MM.1S (cell line): ENCODE measurements at regions not wholly inside any gene's neighbourhood (a gene's known extent, or its start where the extent isn't known, plus 50 kb on each side); places are given as distances from the start of the nearest gene placed in this dataset.

Experiments
- DNase-seq: peaks from one replicate; pipeline ENCODE4 v3.0.0-alpha.2; 2015
- H2AFZ ChIP-seq: fragments of 300-600 bp; sonication (generic); 2 replicates; pipeline ENCODE4 v1.6.0; 2016; ENCODE audit warnings: antibody characterized with exemption, low read length
- H3F3A ChIP-seq: fragments of 300-600 bp; sonication (generic); 2 replicates; pipeline ENCODE4 v1.6.1; 2016; ENCODE audit warnings: mild to moderate bottlenecking, antibody characterized with exemption, low read length, moderate library complexity, mixed read lengths; ENCODE audit not compliant: insufficient read depth
- H3K27ac ChIP-seq: fragments of 300-600 bp; sonication (generic); 2 replicates; pipeline ENCODE4 v1.5.1; 2016; ENCODE audit warnings: mild to moderate bottlenecking, low read length
- H3K27me3 ChIP-seq: fragments of 300-600 bp; sonication (generic); replicated peaks from 2 replicates; pipeline ENCODE4 v1.6.0; 2016; ENCODE audit warnings: low read length; ENCODE audit not compliant: insufficient read depth
- H3K36me3 ChIP-seq: fragments of 300-600 bp; sonication (generic); replicated peaks from 2 replicates; pipeline ENCODE4 v1.6.1; 2016; ENCODE audit warnings: mild to moderate bottlenecking, low read length, mixed read lengths; ENCODE audit not compliant: insufficient read depth
- H3K4me1 ChIP-seq: fragments of 300-600 bp; sonication (generic); 2 replicates; pipeline ENCODE4 v1.6.1; 2016; ENCODE audit warnings: low read length, mixed read lengths
- H3K4me2 ChIP-seq: fragments of 300-600 bp; sonication (generic); 2 replicates; pipeline ENCODE4 v1.6.0; 2016; ENCODE audit warnings: low read depth, low read length
- H3K4me3 ChIP-seq: fragments of 300-600 bp; sonication (generic); 2 replicates; pipeline ENCODE4 v1.5.1; 2016; ENCODE audit warnings: low read length, mixed read lengths
- H3K79me2 ChIP-seq: fragments of 300-600 bp; sonication (generic); 2 replicates; pipeline ENCODE4 v1.6.1; 2016; ENCODE audit warnings: mixed run types, low read length, mixed read lengths
- H3K9ac ChIP-seq: fragments of 300-600 bp; sonication (generic); 2 replicates; pipeline ENCODE4 v1.6.1; 2016; ENCODE audit warnings: low read length, mixed read lengths
- H3K9me2 ChIP-seq: fragments of 300-600 bp; sonication (generic); replicated peaks from 2 replicates; pipeline ENCODE4 v1.6.1; 2016; ENCODE audit warnings: mild to moderate bottlenecking, low read length, mixed read lengths; ENCODE audit not compliant: insufficient read depth
- H3K9me3 ChIP-seq: fragments of 300-600 bp; sonication (generic); replicated peaks from 2 replicates; pipeline ENCODE4 v1.6.1; 2016; ENCODE audit warnings: mild to moderate bottlenecking, low read length, mixed read lengths; ENCODE audit not compliant: insufficient read depth
- H4K20me1 ChIP-seq: fragments of 300-600 bp; sonication (generic); 2 replicates; pipeline ENCODE4 v1.6.1; 2016; ENCODE audit warnings: mild to moderate bottlenecking, low read length, moderate library complexity, mixed read lengths; ENCODE audit not compliant: insufficient read depth
- CTCF ChIP-seq: fragments of 300-600 bp; sonication (generic); IDR thresholded peaks from 2 replicates; pipeline ENCODE4 v1.5.1; 2016; ENCODE audit warnings: antibody characterized with exemption, low read length, mixed read lengths
- EZH2 ChIP-seq: fragments of 300-600 bp; sonication (generic); optimal IDR thresholded peaks from 2 replicates; pipeline ENCODE3; 2017; ENCODE audit warnings: low read depth, mild to moderate bottlenecking, antibody characterized with exemption, low read length, mixed read lengths
- EZH2phosphoT487 ChIP-seq: fragments of 300-600 bp; sonication (generic); IDR thresholded peaks from 2 replicates; pipeline ENCODE4 v1.6.1; 2018; ENCODE audit warnings: antibody characterized with exemption, low read length

- H3K4me3 ChIP-seq = no peak overlapping the region
- no peaks in the 10 kb centered on the region for H3K9me2 ChIP-seq
- no peaks in the 10 kb centered on the region for H3K27me3 ChIP-seq
- no peaks in the 10 kb centered on the region for H3K4me1 ChIP-seq
- H3K27ac ChIP-seq = no peak overlapping the region
- H2AFZ ChIP-seq = no peak overlapping the region
- no peaks in the 10 kb centered on the region for H3K79me2 ChIP-seq
- no peak for TF ChIP-seq CTCF
- TF ChIP-seq EZH2 = no peak
- TF ChIP-seq EZH2phosphoT487 = no peak
- no peaks in the 10 kb centered on the region for H3F3A ChIP-seq
- H3K9ac ChIP-seq = no peak overlapping the region
- no peak for DNase-seq
- H3K36me3 ChIP-seq = no peaks in the 10 kb centered on the region
- H4K20me1 ChIP-seq = no peaks in the 10 kb centered on the region
- H3K9me3 ChIP-seq = no peaks in the 10 kb centered on the region
- H3K4me2 ChIP-seq = no peak overlapping the region
These were observed 61.4 kb upstream of the PACRGL start for GRCh38 chr4:20638825-20639224.

GRCh38 chr4:20639346-20639745 is 60.9 kb upstream of the PACRGL start:
- no peaks in the 10 kb centered on the region for H4K20me1 ChIP-seq

GRCh38 chr4:20640989-20641388 is 59.3 kb upstream of the PACRGL start:
- no peaks in the 10 kb centered on the region for H3K79me2 ChIP-seq
- TF ChIP-seq EZH2 (no peak), EZH2phosphoT487 (no peak), CTCF (no peak)
- no peaks in the 10 kb centered on the region for H3K27me3 ChIP-seq
- no peaks in the 10 kb centered on the region for H3F3A ChIP-seq
- H3K9me3 ChIP-seq = no peaks in the 10 kb centered on the region
- H4K20me1 ChIP-seq = no peaks in the 10 kb centered on the region
- no peak overlapping the region for H3K9ac ChIP-seq
- H3K4me3 ChIP-seq = no peak overlapping the region
- no peak overlapping the region for H3K4me2 ChIP-seq
- no peak overlapping the region for H2AFZ ChIP-seq
- no peaks in the 10 kb centered on the region for H3K9me2 ChIP-seq
- no peaks in the 10 kb centered on the region for H3K36me3 ChIP-seq
- no peaks in the 10 kb centered on the region for H3K4me1 ChIP-seq
- no peak for DNase-seq
- no peak overlapping the region for H3K27ac ChIP-seq

More at GRCh38 chr4:20639346-20639745, 60.9 kb upstream of the PACRGL start:
- H3F3A ChIP-seq = no peaks in the 10 kb centered on the region
- H3K9me3 ChIP-seq = no peaks in the 10 kb centered on the region
- no peaks in the 10 kb centered on the region for H3K27me3 ChIP-seq
- no peak overlapping the region for H3K9ac ChIP-seq
- H3K4me3 ChIP-seq = no peak overlapping the region
- H3K4me1 ChIP-seq = no peaks in the 10 kb centered on the region
- H3K4me2 ChIP-seq = no peak overlapping the region
- TF ChIP-seq EZH2phosphoT487 (no peak), CTCF (no peak), EZH2 (no peak)
- no peak for DNase-seq
- no peak overlapping the region for H3K27ac ChIP-seq
- no peaks in the 10 kb centered on the region for H3K9me2 ChIP-seq
- no peak overlapping the region for H2AFZ ChIP-seq
- H3K79me2 ChIP-seq = no peaks in the 10 kb centered on the region
- H3K36me3 ChIP-seq = no peaks in the 10 kb centered on the region
